Transverse colon (tissue), 3 donors: ENCODE measurements at regions not wholly inside any gene's neighbourhood (a gene's known extent, or its start where the extent isn't known, plus 50 kb on each side); places are given as distances from the start of the nearest gene placed in this dataset.

Source experiments
- CTCF ChIP-seq, 5 experiments: fragments of 200-600 bp in 3 of 5; fragments of 450-650 bp in 2 of 5; sonication (generic) in 3 of 5; IDR thresholded peaks; 1 replicate in 2 of 5; 2 replicates in 3 of 5; pipeline ENCODE4 v1.5.1; 2016 to 2017; ENCODE audit warnings: antibody characterized with exemption in 5 of 5, inconsistent platforms in 3 of 5, mild to moderate bottlenecking in 2 of 5, moderate library complexity in 1 of 5
- EP300 ChIP-seq: sonication (generic); formaldehyde crosslinking; IDR thresholded peaks from one replicate; pipeline ENCODE4 v1.6.1; 2017; ENCODE audit warnings: antibody characterized with exemption, low read depth
- POLR2A ChIP-seq: fragments of 450-650 bp; IDR thresholded peaks from one replicate; pipeline ENCODE4 v1.6.1; 2016; ENCODE audit warnings: antibody characterized with exemption, mild to moderate bottlenecking, moderate library complexity

- no peak for TF ChIP-seq EP300
- TF ChIP-seq CTCF (IDR thresholded peaks at IDR 0.05) = no peak
- no peak for TF ChIP-seq POLR2A
These were observed 2197.4 kb downstream of the PCDH7 start for GRCh38 chr4:32917586-32917985.
